Smooth muscle cell (in vitro differentiated cells): ENCODE measurements at regions not wholly inside any gene's neighbourhood (a gene's known extent, or its start where the extent isn't known, plus 50 kb on each side); places are given as distances from the start of the nearest gene placed in this dataset.

Source experiments
- DNase-seq: peaks from one replicate; lab custom pipeline; 2025; ENCODE audit not compliant: unreplicated experiment; lab: John Stamatoyannopoulos, UW
- H2AFZ ChIP-seq: fragments of 200-600 bp; sonication (generic); 2 replicates; pipeline ENCODE4 v1.6.0; 2016; ENCODE audit warnings: antibody characterized with exemption, low read depth, mild to moderate bottlenecking
- H3F3A ChIP-seq: fragments of 200-600 bp; sonication (generic); 2 replicates; pipeline ENCODE4 v1.6.0; 2017; ENCODE audit warnings: antibody characterized with exemption, low read depth
- H3K27ac ChIP-seq: fragments of 200-600 bp; sonication (generic); 2 replicates; pipeline ENCODE4 v1.5.1; 2016; ENCODE audit warnings: low read depth, mild to moderate bottlenecking
- H3K27me3 ChIP-seq: fragments of 200-600 bp; sonication (generic); 2 replicates; pipeline ENCODE4 v1.6.1; 2016; ENCODE audit warnings: low read depth, mild to moderate bottlenecking
- H3K36me3 ChIP-seq: fragments of 200-600 bp; sonication (generic); 2 replicates; pipeline ENCODE4 v1.5.1; 2016; ENCODE audit warnings: low read depth
- H3K4me1 ChIP-seq: fragments of 200-600 bp; sonication (generic); 2 replicates; pipeline ENCODE4 v1.5.1; 2016; ENCODE audit warnings: low read depth
- H3K4me2 ChIP-seq: fragments of 200-600 bp; sonication (generic); 2 replicates; pipeline ENCODE4 v1.6.0; 2016; ENCODE audit warnings: mild to moderate bottlenecking
- H3K4me3 ChIP-seq: fragments of 200-600 bp; sonication (generic); 2 replicates; pipeline ENCODE4 v1.5.1; 2016; ENCODE audit warnings: mild to moderate bottlenecking
- H3K79me2 ChIP-seq: fragments of 200-600 bp; sonication (generic); 2 replicates; pipeline ENCODE4 v1.6.0; 2016; ENCODE audit warnings: low read depth, mild to moderate bottlenecking
- H3K9ac ChIP-seq: fragments of 200-600 bp; sonication (generic); 2 replicates; pipeline ENCODE4 v1.6.0; 2016; ENCODE audit warnings: low read depth
- H3K9me3 ChIP-seq: fragments of 200-600 bp; sonication (generic); replicated peaks from 2 replicates; pipeline ENCODE4 v1.5.1; 2016; ENCODE audit warnings: low read depth
- H4K20me1 ChIP-seq: fragments of 200-600 bp; sonication (generic); 2 replicates; pipeline ENCODE4 v1.6.0; 2016; ENCODE audit warnings: low read depth
- CTCF ChIP-seq: fragments of 200-600 bp; sonication (generic); IDR thresholded peaks from 2 replicates; pipeline ENCODE4 v1.5.1; 2017; ENCODE audit warnings: borderline replicate concordance, mild to moderate bottlenecking, antibody characterized with exemption; ENCODE audit not compliant: insufficient read depth, poor library complexity, severe bottlenecking
- WGBS: methylation state at CpG from one replicate; pipeline ENCODE4 v1.1.7; 2016; ENCODE audit warnings: low lambda C conversion rate; 5-methylcytosine and 5-hydroxymethylcytosine counted together

- WGBS, result 43% methylated on average over 8 of the region's 8 CpGs
- no peak overlapping the region for H3K27ac ChIP-seq
- no peaks in the 10 kb centered on the region for H4K20me1 ChIP-seq
- no peaks in the 10 kb centered on the region for H3K9me3 ChIP-seq
- DNase-seq, result no peak
- no peaks in the 10 kb centered on the region for H3K36me3 ChIP-seq
- TF ChIP-seq CTCF, result no peak
- no peaks in the 10 kb centered on the region for H3K79me2 ChIP-seq
- no peaks in the 10 kb centered on the region for H3K4me1 ChIP-seq
- H2AFZ ChIP-seq, result peak overlapping the region; percentile 8
- no peak overlapping the region for H3K4me3 ChIP-seq
- H3K4me2 ChIP-seq, result no peak overlapping the region
- H3F3A ChIP-seq, result no peaks in the 10 kb centered on the region
- H3K27me3 ChIP-seq, result peaks cover 7% of the 10 kb centered on the region
- H3K9ac ChIP-seq, result no peak overlapping the region
These were observed 291.8 kb downstream of the ICOS start for GRCh38 chr2:204228169-204228886.

- no peak for DNase-seq
These were observed 297.7 kb downstream of the ICOS start for GRCh38 chr2:204234248-204234647.

DNA sequence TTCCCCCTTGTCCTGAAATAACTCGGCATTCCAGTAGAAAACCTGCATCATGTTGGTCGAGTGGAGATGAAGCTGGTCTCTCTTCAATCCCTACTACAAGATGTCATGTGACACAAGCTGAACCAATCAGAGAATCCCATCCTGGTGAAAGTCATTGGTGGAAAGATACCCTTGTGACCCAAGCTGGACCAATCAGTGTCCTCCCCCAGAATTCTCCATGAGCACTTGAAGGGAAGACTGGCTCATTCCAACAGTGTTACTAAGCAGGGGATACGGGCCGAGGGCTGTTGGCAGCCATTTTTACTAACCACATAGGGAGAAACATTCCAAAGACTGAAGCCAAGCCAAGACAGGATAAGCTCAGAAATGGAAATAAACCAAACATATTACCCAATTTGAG lies 298.3 kb downstream of the ICOS start:
- Histone ChIP-seq H3K9me3 (no peaks in the 10 kb centered on the region), H3K27me3 (no peaks in the 10 kb centered on the region), H3F3A (no peaks in the 10 kb centered on the region), H3K27ac (no peak overlapping the region), H3K4me3 (no peak overlapping the region), H3K4me2 (no peak overlapping the region), H3K79me2 (no peaks in the 10 kb centered on the region), H2AFZ (no peak overlapping the region), H3K4me1 (no peaks in the 10 kb centered on the region), H4K20me1 (no peaks in the 10 kb centered on the region), H3K9ac (no peak overlapping the region), H3K36me3 (no peaks in the 10 kb centered on the region)
- no peak for TF ChIP-seq CTCF
- 84% methylated on average over 4 of the region's 4 CpGs for WGBS
- no peak for DNase-seq

More at GRCh38 chr2:204234248-204234647, 297.7 kb downstream of the ICOS start:
- 85% methylated on average over 3 of the region's 3 CpGs for WGBS
- Histone ChIP-seq H3K4me1 (no peaks in the 10 kb centered on the region), H3K4me2 (no peak overlapping the region), H3K79me2 (no peaks in the 10 kb centered on the region), H3F3A (no peaks in the 10 kb centered on the region), H3K9ac (no peak overlapping the region), H2AFZ (no peak overlapping the region), H3K36me3 (no peaks in the 10 kb centered on the region), H3K4me3 (no peak overlapping the region), H3K27me3 (no peaks in the 10 kb centered on the region), H3K9me3 (no peaks in the 10 kb centered on the region), H3K27ac (no peak overlapping the region), H4K20me1 (no peaks in the 10 kb centered on the region)
- no peak for TF ChIP-seq CTCF

GRCh38 chr2:204237416-204237815 lies 300.9 kb downstream of the ICOS start:
- Histone ChIP-seq H3K9me3 (no peaks in the 10 kb centered on the region), H4K20me1 (no peaks in the 10 kb centered on the region), H3K9ac (no peak overlapping the region), H3F3A (no peaks in the 10 kb centered on the region), H3K4me1 (no peaks in the 10 kb centered on the region), H3K27ac (no peak overlapping the region), H3K36me3 (no peaks in the 10 kb centered on the region), H3K79me2 (no peaks in the 10 kb centered on the region), H3K27me3 (no peaks in the 10 kb centered on the region), H3K4me2 (no peak overlapping the region), H2AFZ (no peak overlapping the region), H3K4me3 (no peak overlapping the region)
- TF ChIP-seq CTCF, result no peak
- no peak for DNase-seq
- WGBS, result 69% methylated on average over 4 of the region's 4 CpGs
